A549 (cell line): ENCODE measurements at regions not wholly inside any gene's neighbourhood (a gene's known extent, or its start where the extent isn't known, plus 50 kb on each side); places are given as distances from the start of the nearest gene placed in this dataset.

Source experiments
- CEBPB ChIP-seq, 2 experiments: fragments of >200 bp in 1 of 2; sonication (Bioruptor Twin) in 1 of 2; formaldehyde crosslinking in 1 of 2; IDR thresholded peaks; 2 replicates each; pipeline ENCODE4 v1.6.1; 2012 to 2016
- EP300 ChIP-seq, 2 experiments: fragments of >200 bp; sonication (Bioruptor Twin); formaldehyde crosslinking; IDR thresholded peaks; 2 replicates in 1 of 2; 3 replicates in 1 of 2; pipeline ENCODE4 v1.6.1; 2016 to 2017
- JUN ChIP-seq, 2 experiments: fragments of >200 bp; sonication (Bioruptor Twin); formaldehyde crosslinking; IDR thresholded peaks; 2 replicates in 1 of 2; 3 replicates in 1 of 2; pipeline ENCODE4 v1.6.1; 2016 to 2017
- KDM1A ChIP-seq: fragments of 200-600 bp; sonication (generic); IDR thresholded peaks from 2 replicates; pipeline ENCODE4 v1.6.1; 2016; ENCODE audit warnings: low read depth, mild to moderate bottlenecking
- MYC ChIP-seq: IDR thresholded peaks from 2 replicates; pipeline ENCODE4 v1.6.1; 2012; ENCODE audit warnings: mild to moderate bottlenecking, inconsistent platforms, low read length, improper control_type of control experiment, borderline replicate concordance
- POLR2A ChIP-seq: IDR thresholded peaks from 2 replicates; pipeline ENCODE4 v1.6.1; 2012; ENCODE audit warnings: mild to moderate bottlenecking, low read length
- RAD21 ChIP-seq, 2 experiments: fragments of >200 bp in 1 of 2; sonication (Bioruptor Twin) in 1 of 2; formaldehyde crosslinking in 1 of 2; IDR thresholded peaks in 1 of 2; conservative IDR thresholded peaks in 1 of 2; 2 replicates in 1 of 2; 3 replicates in 1 of 2; pipeline ENCODE4 v1.6.1; 2012 to 2018; ENCODE audit warnings: inconsistent platforms in 1 of 2
- RCOR1 ChIP-seq: fragments of 150-350 bp; IDR thresholded peaks from 2 replicates; pipeline ENCODE4 v1.6.1; 2014; ENCODE audit warnings: antibody characterized with exemption, low read length, low read depth
- SREBF2 ChIP-seq: fragments of 450-650 bp; IDR thresholded peaks from 2 replicates; pipeline ENCODE4 v1.6.1; 2014; ENCODE audit warnings: mild to moderate bottlenecking, moderate library complexity
- ZNF302 ChIP-seq: fragments of 250-450 bp; sonication (Bioruptor Pico); IDR thresholded peaks from 2 replicates; pipeline ENCODE4 v1.9.0; 2021; ENCODE audit warnings: inconsistent platforms, mild to moderate bottlenecking, moderate library complexity
- TF ChIP-seq, protein P1 (sequence below): fragments of 450-650 bp; IDR thresholded peaks from 2 replicates; pipeline ENCODE4 v1.6.1; 2014; ENCODE audit warnings: antibody characterized with exemption
- TF ChIP-seq, protein P2 (sequence below): fragments of 250-450 bp; sonication (Bioruptor Pico); IDR thresholded peaks from 2 replicates; pipeline ENCODE4 v1.5.0; 2021; ENCODE audit warnings: mild to moderate bottlenecking, moderate library complexity, borderline replicate concordance
- TF ChIP-seq, protein P3 (sequence below): fragments of >200 bp; sonication (Bioruptor Twin); formaldehyde crosslinking; IDR thresholded peaks from 3 replicates; pipeline ENCODE4 v1.5.1; 2016
- TF ChIP-seq, protein P4 (sequence below): IDR thresholded peaks from 2 replicates; pipeline ENCODE4 v1.6.1; 2012

DNA sequence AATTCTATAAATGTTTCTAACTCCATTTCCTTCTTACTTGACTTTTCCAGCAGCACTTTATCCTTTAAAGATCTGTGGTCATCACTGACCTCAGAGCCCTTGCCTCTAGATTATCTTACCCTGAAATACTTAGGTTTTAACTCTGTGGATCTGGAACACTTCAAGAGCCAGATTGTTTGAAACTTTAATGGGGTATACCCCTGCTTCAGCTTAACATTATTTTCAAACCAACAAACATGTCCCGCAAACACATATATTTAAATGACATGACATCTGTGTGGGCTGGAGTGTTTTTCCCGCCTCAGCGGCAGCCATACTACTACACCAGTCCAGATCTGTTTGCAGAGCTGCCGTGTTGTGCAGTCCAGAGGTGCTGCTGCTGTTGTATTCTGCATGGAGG is 252.0 kb upstream of the TPM1 start:
- TF ChIP-seq, protein P1, sequence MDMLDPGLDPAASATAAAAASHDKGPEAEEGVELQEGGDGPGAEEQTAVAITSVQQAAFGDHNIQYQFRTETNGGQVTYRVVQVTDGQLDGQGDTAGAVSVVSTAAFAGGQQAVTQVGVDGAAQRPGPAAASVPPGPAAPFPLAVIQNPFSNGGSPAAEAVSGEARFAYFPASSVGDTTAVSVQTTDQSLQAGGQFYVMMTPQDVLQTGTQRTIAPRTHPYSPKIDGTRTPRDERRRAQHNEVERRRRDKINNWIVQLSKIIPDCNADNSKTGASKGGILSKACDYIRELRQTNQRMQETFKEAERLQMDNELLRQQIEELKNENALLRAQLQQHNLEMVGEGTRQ: no peak
- TF ChIP-seq, protein P2, sequence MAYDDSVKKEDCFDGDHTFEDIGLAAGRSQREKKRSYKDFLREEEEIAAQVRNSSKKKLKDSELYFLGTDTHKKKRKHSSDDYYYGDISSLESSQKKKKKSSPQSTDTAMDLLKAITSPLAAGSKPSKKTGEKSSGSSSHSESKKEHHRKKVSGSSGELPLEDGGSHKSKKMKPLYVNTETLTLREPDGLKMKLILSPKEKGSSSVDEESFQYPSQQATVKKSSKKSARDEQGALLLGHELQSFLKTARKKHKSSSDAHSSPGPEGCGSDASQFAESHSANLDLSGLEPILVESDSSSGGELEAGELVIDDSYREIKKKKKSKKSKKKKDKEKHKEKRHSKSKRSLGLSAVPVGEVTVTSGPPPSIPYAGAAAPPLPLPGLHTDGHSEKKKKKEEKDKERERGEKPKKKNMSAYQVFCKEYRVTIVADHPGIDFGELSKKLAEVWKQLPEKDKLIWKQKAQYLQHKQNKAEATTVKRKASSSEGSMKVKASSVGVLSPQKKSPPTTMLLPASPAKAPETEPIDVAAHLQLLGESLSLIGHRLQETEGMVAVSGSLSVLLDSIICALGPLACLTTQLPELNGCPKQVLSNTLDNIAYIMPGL (CRISPR knock-in tag): no peak
- TF ChIP-seq POLR2A (no peak), EP300 (IDR thresholded peaks at IDR 0.05) (no peak), ZNF302 (CRISPR knock-in tag) (no peak), RCOR1 (no peak), MYC (no peak), SREBF2 (no peak), CEBPB (IDR thresholded peaks at IDR 0.05) (no peak), RAD21 (conservative IDR thresholded peaks at IDR 0.05 in 1 of 2, IDR thresholded peaks at IDR 0.05 in 1 of 2) (no peak), JUN (IDR thresholded peaks at IDR 0.05) (no peak), KDM1A (no peak)
- TF ChIP-seq, protein P3, sequence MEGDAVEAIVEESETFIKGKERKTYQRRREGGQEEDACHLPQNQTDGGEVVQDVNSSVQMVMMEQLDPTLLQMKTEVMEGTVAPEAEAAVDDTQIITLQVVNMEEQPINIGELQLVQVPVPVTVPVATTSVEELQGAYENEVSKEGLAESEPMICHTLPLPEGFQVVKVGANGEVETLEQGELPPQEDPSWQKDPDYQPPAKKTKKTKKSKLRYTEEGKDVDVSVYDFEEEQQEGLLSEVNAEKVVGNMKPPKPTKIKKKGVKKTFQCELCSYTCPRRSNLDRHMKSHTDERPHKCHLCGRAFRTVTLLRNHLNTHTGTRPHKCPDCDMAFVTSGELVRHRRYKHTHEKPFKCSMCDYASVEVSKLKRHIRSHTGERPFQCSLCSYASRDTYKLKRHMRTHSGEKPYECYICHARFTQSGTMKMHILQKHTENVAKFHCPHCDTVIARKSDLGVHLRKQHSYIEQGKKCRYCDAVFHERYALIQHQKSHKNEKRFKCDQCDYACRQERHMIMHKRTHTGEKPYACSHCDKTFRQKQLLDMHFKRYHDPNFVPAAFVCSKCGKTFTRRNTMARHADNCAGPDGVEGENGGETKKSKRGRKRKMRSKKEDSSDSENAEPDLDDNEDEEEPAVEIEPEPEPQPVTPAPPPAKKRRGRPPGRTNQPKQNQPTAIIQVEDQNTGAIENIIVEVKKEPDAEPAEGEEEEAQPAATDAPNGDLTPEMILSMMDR: no peak
- TF ChIP-seq, protein P4, sequence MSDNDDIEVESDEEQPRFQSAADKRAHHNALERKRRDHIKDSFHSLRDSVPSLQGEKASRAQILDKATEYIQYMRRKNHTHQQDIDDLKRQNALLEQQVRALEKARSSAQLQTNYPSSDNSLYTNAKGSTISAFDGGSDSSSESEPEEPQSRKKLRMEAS: no peak
